Activated CD8-positive, alpha-beta T cell treated with anti-CD3 and anti-CD28 coated beads for 36 hours (primary cell): ENCODE measurements at regions not wholly inside any gene's neighbourhood (a gene's known extent, or its start where the extent isn't known, plus 50 kb on each side); places are given as distances from the start of the nearest gene placed in this dataset.

Experiments used
- ATAC-seq: fragments of 200-7000 bp; cut with Tn5 transposase; one replicate; pipeline ENCODE4 v1.10.0; 2021; ENCODE audit warnings: mild to moderate bottlenecking, moderate library complexity
- CTCF ChIA-PET: fragments of 350-600 bp; sonication (Branson Sonifier 250); formaldehyde crosslinking; loops from one replicate; lab custom pipeline; 2021; ENCODE audit warnings: antibody characterized with exemption; lab: Charles Lee
- POLR2A ChIA-PET: fragments of 350-600 bp; sonication (Branson Sonifier 250); formaldehyde crosslinking; loops from one replicate; lab custom pipeline; 2021; ENCODE audit warnings: antibody characterized with exemption; lab: Charles Lee
- DNase-seq: peaks from one replicate; pipeline ENCODE4 v3.0.0-alpha.2; 2020
- H3K27ac Mint-ChIP-seq: one replicate; pipeline ENCODE4 v1.8.0; 2021; ENCODE audit warnings: mild to moderate bottlenecking, mixed read lengths
- H3K27me3 Mint-ChIP-seq: one replicate; pipeline ENCODE4 v1.8.0; 2021; ENCODE audit warnings: mixed read lengths
- H3K36me3 Mint-ChIP-seq: one replicate; pipeline ENCODE4 v1.8.0; 2021; ENCODE audit warnings: low read depth, mixed read lengths
- H3K4me1 Mint-ChIP-seq: one replicate; pipeline ENCODE4 v1.8.0; 2021; ENCODE audit warnings: low read depth, mixed read lengths
- H3K4me3 Mint-ChIP-seq: one replicate; pipeline ENCODE4 v1.8.0; 2021; ENCODE audit warnings: mild to moderate bottlenecking, moderate library complexity, mixed read lengths
- H3K9me3 Mint-ChIP-seq: one replicate; pipeline ENCODE4 v1.8.0; 2021; ENCODE audit warnings: mixed read lengths
- intact Hi-C: fragments of 100-400 bp; cut with micrococcal nuclease; formaldehyde crosslinking; loops from one replicate; pipeline ENCODE4 v1.10.0; 2022
- TF ChIP-seq, protein P1 (sequence below): fragments of 200-600 bp; IDR thresholded peaks from one replicate; pipeline ENCODE4 v1.8.0; 2022; ENCODE audit warnings: antibody characterized with exemption, mild to moderate bottlenecking

DNA sequence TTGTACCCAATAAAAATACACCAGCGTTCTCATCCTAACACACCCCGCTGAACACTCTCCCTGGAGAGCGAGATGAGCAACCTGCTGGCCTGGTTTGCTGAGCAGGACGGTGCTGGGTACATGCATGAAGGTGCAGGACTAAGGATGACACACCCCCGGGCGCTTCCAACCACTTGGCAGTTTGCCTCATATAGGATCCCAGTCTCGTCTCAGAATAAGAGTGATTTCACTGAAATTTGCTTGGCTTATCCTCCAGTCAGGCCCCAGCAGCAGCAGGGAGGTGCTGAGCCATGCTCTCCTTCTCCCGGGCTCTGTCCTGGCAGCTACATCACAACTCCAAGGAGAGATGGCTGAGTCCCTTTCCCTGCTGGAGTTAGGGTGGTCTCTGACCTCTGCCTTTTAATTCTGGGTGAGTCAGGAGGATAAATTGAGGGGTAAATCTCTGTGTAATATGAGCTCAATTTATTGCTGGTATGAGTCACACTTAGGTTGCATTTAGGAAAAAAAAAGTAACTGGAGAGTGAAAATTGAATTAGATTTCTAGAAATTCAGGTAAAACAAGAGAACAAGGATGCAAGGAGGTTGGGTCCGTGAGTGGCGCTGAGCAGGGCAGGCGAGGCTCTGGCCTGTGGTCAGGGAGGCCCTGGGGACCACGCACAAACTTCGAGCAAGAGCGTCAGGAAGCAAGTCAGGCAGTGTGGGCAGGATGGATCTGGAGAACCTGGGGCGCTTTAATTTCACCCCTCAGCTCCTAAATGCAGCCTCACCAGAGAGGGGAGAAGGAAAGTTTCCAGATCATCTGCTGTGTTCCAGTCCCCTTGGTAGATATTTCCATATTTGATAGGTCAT, 974.0 kb downstream of the TBC1D22A start:
- ATAC-seq: no peak
- peaks cover 3% of the 10 kb centered on the region for H3K9me3 Mint-ChIP-seq

DNA sequence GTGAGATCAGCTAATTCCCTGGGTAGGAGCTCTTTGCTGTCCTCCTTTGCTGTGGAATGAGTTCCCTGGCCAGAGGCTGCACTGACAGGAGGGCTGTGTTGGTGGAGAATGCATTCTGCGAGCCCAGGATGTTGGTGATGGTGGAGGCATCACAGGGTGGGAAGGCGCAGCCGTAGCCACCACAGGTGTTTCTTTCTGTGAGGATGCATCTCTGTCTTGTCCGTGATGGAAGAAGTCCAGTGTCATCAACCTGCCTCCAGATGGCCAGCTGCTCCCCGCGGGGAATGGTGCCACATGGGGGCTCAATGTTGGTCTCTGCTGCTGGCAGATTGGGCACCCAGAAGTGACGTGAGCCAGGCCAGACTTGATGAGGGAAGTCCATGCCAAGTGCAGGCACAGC, 972.1 kb downstream of the TBC1D22A start:
- ChIA-PET POLR2A (interaction anchor here (0.7 kb wide), 1 partner anchor 40 kb away, joined by 3 read pairs; no protein-coding TSS in a partner anchor), CTCF (no interaction called here)
- Mint-ChIP-seq H3K36me3 (no peaks in the 10 kb centered on the region), H3K4me3 (no peak overlapping the region), H3K4me1 (no peaks in the 10 kb centered on the region), H3K9me3 (peaks cover 6% of the 10 kb centered on the region), H3K27ac (no peak overlapping the region), H3K27me3 (peaks cover 6% of the 10 kb centered on the region)
- ATAC-seq: no peak
- TF ChIP-seq, protein P1, sequence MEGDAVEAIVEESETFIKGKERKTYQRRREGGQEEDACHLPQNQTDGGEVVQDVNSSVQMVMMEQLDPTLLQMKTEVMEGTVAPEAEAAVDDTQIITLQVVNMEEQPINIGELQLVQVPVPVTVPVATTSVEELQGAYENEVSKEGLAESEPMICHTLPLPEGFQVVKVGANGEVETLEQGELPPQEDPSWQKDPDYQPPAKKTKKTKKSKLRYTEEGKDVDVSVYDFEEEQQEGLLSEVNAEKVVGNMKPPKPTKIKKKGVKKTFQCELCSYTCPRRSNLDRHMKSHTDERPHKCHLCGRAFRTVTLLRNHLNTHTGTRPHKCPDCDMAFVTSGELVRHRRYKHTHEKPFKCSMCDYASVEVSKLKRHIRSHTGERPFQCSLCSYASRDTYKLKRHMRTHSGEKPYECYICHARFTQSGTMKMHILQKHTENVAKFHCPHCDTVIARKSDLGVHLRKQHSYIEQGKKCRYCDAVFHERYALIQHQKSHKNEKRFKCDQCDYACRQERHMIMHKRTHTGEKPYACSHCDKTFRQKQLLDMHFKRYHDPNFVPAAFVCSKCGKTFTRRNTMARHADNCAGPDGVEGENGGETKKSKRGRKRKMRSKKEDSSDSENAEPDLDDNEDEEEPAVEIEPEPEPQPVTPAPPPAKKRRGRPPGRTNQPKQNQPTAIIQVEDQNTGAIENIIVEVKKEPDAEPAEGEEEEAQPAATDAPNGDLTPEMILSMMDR: no peak
- intact Hi-C loops: no loop called here
- no peak for DNase-seq

More for the DNA sequence above, 974.0 kb downstream of the TBC1D22A start:
- ChIA-PET CTCF (no interaction called here), POLR2A (interaction anchor here (0.6 kb wide), 1 partner anchor 86 kb away, joined by 3 read pairs; no protein-coding TSS in a partner anchor)
- no peak overlapping the region for H3K27ac Mint-ChIP-seq
- intact Hi-C loops: no loop called here
- H3K4me3 Mint-ChIP-seq: no peak overlapping the region
- TF ChIP-seq, protein P1: no peak
- no peaks in the 10 kb centered on the region for H3K36me3 Mint-ChIP-seq
- peaks cover 4% of the 10 kb centered on the region for H3K27me3 Mint-ChIP-seq
- no peaks in the 10 kb centered on the region for H3K4me1 Mint-ChIP-seq
- DNase-seq: no peak

DNA sequence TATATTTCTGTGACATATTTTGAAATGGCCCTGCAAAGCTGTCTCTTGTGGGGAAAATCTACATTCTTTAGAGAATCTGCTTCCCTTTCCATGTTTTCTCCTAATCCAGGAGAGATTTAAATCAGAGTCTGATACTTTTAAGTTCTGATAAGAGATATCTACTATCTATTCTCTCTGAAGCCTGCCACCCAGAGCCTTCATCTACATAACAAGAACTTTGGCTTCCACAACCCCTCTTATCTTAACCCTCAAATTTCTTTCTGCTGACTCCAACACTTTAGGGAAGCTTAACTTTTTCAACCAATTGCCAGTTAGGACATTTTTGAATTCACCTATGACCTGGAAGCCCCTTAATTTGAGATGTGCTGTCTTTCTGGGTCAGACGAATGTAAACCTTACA, 965.2 kb downstream of the TBC1D22A start:
- ChIA-PET CTCF (no interaction called here), POLR2A (no interaction called here)
- Mint-ChIP-seq H3K4me3 (no peak overlapping the region), H3K27me3 (peaks cover 22% of the 10 kb centered on the region), H3K36me3 (no peaks in the 10 kb centered on the region), H3K9me3 (peaks cover 6% of the 10 kb centered on the region), H3K27ac (no peak overlapping the region), H3K4me1 (no peaks in the 10 kb centered on the region)
- DNase-seq: no peak
- TF ChIP-seq, protein P1: no peak
- intact Hi-C loops: no loop called here
- no peak for ATAC-seq

DNA sequence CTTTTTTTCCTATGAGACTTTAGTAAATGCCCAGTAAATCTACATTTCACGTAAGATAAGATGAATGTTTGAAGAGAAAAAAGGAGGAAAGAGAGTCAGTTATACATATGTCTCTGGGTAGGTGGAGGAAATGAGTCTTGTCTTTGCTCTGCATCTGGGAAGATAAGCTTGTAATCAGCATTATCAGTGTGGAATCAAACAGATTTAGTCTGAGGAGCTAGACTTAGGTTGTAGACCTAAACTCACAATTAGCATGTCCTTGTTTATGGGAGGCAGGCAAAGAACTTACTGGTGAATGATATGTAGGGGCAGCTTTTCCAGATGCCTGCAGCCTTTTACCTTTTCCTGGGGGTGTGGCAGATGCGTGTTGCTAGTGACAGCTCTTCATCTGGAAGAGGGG, 962.3 kb downstream of the TBC1D22A start:
- CTCF ChIA-PET: no interaction called here
- POLR2A ChIA-PET: no interaction called here
- TF ChIP-seq, protein P1: no peak
- intact Hi-C loops: no loop called here
- H3K4me3 Mint-ChIP-seq: no peak overlapping the region
- DNase-seq (no peak), ATAC-seq (no peak)
- H3K36me3 Mint-ChIP-seq: no peaks in the 10 kb centered on the region
- no peaks in the 10 kb centered on the region for H3K4me1 Mint-ChIP-seq
- no peaks in the 10 kb centered on the region for H3K9me3 Mint-ChIP-seq
- H3K27me3 Mint-ChIP-seq: peaks cover 22% of the 10 kb centered on the region
- H3K27ac Mint-ChIP-seq: no peak overlapping the region

DNA sequence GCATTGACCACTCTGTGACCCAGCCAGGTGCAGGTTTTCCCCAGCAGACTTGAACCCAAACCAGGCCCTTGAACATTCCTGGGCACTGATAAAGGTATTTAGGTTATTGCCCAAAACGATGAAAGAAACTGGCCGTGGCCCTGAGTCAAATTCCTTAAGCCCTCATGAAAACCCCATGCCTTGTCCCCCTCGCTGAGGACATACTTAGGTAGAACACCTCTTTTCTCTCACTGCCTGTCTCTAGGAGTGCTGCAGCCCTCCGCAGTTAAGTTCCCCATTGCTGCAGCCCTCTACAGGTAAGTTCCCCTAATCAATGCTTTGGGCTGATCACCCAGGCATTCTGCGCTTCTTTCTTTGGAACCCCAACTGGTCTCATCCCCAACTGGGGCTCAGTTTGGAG, 961.6 kb downstream of the TBC1D22A start:
- TF ChIP-seq, protein P1: no peak
- no peaks in the 10 kb centered on the region for H3K9me3 Mint-ChIP-seq
- intact Hi-C loops: no loop called here
- DNase-seq (no peak), ATAC-seq (no peak)
- CTCF ChIA-PET: no interaction called here
- POLR2A ChIA-PET: no interaction called here
- no peak overlapping the region for H3K27ac Mint-ChIP-seq
- H3K4me1 Mint-ChIP-seq: no peaks in the 10 kb centered on the region
- H3K36me3 Mint-ChIP-seq: no peaks in the 10 kb centered on the region
- H3K27me3 Mint-ChIP-seq: peaks cover 17% of the 10 kb centered on the region
- no peak overlapping the region for H3K4me3 Mint-ChIP-seq
